NCI-H1048 (cell line): ENCODE measurements at regions not wholly inside any gene's neighbourhood (a gene's known extent, or its start where the extent isn't known, plus 50 kb on each side); places are given as distances from the start of the nearest gene placed in this dataset.
"Not testable (repeated sequence)": the region's sequence is repeated elsewhere in the genome, so short reads cannot be mapped to it uniquely, and the experiment has no call there.

Experiments used
- DNase-seq: peaks from one replicate; lab custom pipeline; 2025; lab: John Stamatoyannopoulos, UW

DNA sequence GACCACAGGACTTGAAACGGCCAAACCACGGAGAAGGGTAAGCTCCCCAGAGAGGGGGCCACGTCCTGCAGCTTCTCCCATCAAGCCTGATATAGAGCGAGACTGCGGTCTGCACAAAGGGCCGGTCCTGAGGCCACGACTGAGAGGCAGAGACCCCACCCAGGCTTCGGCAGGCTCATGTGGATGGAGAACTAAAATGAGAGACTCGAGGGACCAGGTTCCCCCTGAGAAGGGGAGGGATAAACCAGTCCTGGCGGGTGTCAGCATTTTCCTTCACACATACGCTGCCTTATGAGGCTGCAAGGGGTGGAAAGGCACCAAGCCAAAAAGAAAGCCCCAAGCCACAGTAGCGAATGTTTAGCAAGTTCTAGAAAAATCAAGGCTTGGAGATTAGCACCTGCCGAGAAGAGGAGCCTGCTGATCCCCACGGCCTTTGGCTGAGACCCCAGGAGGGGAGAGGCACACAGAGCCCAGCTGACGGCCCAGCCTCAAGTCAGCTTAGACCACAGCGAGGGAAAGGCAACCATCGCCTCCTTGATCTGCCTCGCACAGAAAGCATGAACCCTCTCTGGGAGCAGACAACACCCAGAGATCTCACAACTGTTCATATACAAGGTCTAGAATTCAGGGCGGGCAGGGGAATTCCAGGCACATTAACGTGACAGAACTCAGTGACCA, 92.6 kb upstream of the RNF32 start:
- DNase-seq: no peak

DNA sequence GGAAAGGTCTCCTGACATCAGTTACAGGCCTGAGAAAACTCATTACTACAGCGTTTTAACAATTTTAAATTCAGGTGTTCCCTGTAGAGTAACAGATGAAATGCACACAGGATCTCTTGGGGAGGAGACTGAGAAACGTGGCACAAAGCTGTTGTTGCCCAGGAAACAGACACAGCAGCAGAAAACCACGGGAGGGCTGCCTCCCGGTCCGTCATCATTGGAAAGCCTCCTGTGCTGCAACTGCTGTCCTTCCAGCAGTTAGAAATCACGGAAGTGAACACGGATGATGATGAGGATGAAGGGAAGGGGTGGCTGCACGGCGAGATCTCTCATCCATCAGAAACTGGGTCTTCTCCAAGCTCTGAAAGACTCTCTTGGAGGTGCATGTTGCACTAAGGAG, 94.6 kb upstream of the RNF32 start:
- DNase-seq: no peak

DNA sequence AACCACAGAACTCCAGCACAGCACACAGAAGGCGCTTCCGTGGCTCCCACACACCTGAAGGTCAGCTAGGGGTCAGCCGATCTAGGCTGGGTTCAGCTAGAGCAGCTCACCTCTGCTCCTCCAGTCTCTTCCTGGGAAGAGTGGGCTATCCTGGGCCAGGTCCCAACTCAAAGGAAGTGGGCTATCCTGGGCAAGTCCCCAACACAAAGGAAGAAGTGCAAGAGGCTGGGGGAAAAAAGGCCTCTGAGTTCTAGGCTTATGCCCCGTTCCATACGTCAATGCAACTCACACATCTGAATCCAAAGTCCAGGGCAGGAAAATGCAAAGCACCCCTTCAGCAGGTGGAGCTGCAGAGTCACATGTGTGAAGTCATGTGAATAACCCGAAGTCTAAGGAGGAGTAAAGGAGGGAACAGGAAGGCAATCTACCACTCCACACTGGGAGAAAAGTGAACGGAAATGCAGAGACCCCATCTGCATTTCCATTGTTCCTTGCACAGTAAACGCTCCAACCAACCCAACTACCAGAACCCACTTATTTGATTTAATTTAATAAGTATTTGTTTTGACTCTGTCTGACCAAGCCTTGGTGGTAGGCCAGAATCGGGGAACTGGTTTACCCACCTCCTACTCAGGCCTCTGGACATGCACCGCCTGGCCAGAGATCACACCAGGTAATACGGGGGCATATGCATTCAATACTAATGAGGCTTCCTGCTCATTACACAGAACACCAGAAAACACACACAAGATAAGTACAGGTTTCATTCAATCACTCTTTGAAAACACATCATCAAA, 95.5 kb upstream of the RNF32 start:
- no peak for DNase-seq

DNA sequence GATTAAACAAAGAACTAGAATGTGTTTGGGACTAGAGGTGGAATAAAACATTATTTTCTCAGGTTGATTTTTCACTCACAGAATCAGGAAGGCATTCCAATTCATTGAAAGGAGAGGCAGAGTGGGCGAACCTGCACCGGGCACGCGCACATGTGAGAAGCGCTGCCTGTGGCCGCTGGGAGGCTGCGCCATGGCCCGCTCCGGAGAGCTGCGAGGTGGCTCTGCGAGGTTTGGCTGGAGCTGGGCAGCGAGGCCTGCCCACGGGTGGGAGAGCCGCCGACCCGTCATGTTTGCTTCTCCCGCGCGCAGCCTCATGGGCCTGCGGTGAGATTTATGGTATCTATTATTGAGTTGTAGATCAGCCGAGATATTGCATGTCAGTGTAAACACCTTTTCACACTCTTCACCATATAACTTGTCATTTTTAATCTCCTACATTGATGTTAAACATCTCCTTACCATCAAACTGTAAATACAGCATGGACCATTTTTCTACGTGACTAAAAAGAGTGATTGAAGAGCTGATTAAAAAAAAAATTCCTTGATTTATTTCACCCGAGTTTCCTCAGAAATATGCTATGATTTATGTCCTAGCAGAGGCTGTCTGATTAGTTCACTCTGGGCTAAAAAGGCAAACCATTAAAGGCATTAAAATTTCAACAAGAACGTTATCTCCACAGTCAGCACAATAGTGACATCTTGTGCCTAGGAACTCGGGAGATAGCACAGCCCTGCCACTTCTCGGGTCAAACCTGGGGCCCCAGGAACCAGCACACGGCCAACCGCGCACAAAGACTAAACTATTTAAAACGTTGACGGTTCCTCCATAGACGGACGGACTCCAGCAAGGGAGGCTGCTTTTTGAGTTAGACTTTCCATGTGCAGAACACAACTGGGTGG, 96.6 kb upstream of the RNF32 start:
- DNase-seq: no peak

DNA sequence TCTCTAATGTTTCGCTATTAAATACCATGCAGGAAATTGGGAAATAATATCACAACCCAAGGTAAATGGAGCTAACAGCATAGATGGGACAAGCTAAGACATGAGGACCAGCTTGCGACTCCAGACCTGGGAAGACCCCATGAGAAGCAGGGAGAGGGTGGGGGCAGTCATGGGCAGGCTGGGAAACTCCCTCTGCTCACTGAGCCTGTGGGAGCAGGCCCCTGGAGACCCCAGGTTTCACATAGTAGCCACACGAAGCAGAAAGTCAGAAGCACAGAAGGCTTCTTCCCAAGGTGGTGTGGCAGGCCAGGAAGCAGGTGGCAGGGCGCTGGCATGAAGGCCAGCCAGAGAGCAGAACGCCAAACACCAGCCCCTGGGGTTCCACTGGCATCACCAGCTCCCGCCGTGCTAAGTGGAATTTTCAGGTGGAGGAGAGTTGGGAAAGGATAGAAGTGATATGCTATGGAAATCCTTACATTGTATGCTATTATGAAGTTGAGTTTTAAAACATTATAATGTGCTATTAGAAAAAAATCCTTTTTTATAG, 99.9 kb upstream of the RNF32 start:
- DNase-seq: no peak

DNA sequence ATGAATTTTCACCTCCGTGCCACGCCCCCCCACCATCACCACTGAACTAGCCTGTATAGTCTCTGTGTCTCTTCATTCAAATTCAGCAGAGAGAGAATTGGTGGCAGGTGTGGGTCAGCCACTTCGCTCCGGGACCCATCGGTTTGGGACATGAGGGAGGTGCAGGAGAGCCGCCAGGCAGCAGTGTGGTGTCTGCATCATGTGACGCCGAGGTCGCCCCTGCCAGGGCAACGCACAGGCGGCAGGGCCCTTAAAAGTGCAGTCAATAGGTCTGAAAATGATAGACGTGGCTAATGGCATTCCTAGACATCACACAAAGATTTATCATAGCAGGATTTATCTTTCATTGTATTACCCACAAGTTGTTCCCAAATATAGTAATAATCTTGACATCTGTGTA, 100.6 kb upstream of the RNF32 start:
- no peak for DNase-seq

DNA sequence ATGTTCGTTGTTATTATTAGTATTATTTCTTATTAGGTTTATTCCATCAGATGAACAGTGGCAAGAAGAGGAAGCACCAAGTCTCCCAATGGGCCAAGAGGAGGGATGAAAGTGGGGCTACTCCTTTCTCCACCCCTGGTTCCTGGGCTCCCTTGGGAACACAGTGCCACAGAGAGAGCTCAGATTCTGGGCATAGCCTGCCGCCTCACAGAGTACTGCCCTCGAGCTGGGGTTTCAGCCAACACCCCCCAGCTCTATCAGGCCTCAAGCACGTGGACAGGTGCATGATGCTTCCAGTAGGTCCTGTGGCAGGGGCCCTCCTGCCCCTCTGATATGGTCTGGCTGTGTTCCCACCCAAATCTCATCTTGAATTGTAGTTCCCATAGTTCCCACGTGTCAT, 103.6 kb upstream of the RNF32 start:
- no peak for DNase-seq

DNA sequence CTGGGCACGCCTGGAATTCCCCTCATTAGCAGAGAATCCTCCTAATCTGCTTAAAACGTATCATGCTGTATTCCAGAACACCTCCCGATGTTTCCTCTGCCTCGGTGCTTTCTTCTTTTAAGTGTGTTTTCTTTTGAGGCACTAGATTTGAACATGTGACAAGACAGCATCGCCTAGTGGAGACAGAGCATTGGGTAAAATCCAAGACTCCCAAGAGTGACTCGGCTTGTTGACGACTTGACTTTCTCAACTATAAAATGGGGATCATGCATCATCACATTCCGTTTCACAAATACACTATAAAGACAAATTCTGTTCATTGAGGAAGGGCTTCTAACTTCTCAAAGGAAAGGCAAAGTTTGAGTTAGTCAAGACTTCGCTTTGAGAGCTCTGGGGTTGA, 105.6 kb upstream of the RNF32 start:
- no peak for DNase-seq

DNA sequence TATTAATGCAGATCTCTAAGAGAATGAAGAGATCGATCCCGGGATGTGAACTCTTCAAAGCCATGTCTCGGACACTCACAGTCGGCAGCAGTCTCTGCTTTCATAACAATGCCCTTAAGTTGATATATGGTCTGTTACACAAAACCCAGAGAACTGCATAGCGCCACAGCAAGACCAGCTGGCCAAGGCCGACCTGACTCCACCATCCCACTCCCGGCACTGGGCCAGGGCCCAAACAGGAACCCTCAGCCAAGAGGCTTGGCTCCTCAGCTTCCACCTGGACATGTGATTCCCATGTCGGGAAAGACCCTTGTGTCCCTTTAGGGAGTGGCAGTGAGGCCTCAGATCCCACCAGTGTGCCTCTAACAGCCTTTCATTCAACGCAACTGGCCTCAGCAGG, 106.6 kb upstream of the RNF32 start:
- DNase-seq: no peak

DNA sequence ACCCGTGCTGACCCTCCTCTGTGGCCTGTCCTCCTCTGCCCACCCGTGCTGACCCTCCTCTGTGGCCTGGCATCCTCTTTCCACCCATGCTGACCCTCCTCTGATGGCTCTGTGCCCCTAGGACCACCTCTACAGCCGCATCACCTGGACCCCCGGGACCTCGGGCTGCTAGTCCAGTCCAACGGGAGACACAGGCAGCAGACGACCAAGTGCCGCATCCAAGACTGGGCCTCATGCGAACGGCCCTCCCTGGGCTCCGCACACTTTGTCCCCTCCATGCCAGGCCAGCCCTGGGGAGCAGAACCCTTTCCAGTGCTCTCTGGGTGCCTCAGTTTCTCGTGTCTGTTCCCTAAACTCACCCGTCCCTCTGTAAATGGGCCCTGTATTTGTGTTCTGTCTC, 107.2 kb upstream of the RNF32 start:
- DNase-seq: no peak

DNA sequence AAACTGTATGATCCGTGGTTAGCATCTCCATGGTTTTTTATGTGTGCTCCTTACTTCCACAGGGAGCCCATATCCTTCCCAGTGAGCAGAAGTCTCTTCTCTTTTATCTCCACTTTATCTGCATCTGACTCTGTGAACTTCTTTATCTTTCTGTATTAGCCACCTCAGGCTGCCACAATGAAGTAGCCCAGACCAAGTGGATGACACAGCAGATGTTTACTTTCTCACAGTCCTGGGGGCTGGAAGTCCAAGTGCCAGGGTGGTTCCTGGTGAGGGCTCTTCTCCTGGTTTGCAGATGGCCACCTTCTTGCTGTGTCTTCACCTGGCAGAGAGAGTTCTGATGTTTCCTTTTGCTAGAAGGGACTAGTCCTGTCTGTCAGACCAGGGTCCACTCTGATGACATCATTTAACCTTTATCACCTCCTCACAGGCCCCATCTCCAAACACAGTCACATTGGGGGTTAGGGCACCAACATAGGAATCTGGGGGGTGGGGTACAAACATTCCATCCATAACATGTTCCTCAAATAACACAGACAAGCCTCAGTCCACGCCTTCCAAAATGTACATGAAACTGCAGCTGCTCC, 108.5 kb upstream of the RNF32 start:
- DNase-seq: no peak

DNA sequence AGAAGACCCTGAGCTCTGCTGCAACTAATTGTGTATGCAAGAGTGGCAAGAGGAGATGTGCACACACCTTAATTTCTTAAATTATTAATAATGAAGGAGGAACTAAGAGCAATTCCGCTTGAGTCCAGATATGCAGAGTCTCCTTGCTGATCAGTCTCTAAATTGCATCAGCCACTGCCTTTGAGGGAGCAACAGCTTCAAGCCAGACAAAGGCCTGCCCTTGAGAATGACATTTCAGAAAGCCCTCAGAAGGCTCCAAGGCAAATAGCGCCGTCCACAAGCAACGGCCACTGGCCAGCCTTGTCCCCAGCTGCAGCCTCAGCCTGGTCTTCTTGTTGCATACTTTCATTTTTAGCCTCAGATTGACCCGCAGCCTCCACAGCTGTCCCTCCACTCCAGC, 110.6 kb upstream of the RNF32 start:
- DNase-seq: no peak

DNA sequence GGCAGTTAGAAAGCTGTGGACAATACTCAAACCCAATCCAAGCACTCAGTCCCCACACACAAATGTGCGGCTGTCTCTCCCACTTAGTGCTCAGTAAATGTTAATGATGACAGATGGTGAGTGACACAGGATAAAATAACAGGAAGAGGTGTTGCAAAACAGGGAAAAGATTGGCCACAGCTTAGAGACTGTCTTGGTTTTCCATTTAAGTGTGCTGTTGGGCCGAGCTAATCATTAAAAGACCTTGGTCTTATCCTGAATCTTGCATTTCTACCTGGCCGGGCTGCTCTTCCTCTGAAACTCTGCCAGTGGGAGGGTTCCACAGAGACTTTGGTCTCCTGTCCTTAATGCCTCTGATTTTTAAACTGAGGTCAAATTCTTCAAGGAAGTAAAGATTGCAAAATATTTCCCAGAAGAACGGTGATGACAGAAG, 113.1 kb upstream of the RNF32 start:
- DNase-seq: no peak

DNA sequence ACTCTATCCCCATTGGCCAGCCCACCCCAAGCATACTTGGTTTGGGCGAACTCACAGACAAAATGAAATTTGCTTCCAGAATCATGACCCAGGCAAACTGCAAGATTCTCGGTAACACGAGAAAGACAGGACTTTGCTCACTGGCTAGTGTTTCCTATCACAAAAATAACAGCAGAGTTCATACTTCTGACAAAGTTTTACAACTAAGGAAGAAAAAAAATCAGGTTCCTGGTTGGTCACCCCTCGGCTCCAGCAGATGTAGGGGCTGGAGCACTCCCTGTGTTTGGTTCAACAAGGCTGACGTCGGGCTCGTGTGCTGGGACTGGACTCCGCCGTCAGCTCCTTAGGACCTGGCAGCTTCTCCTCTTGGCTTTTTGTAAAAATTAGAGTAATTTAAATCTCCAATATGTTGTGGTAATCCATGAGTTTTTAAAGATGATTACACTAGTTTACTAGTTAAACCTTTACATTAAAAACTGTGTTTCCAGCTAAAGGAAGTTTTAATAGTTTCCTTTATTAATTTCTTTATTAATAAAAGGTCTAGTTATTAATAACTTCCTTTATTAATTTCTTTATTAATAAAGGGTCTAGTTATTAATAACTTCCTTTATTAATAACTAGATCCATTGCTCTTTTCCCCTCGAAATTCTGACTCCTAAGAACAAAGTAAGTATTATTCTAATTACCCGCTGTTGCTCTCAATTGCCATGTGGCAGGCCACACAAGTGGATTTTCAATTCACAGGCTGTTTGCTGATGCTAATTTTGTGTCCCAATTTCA, 115.6 kb upstream of the RNF32 start:
- DNase-seq: no peak

DNA sequence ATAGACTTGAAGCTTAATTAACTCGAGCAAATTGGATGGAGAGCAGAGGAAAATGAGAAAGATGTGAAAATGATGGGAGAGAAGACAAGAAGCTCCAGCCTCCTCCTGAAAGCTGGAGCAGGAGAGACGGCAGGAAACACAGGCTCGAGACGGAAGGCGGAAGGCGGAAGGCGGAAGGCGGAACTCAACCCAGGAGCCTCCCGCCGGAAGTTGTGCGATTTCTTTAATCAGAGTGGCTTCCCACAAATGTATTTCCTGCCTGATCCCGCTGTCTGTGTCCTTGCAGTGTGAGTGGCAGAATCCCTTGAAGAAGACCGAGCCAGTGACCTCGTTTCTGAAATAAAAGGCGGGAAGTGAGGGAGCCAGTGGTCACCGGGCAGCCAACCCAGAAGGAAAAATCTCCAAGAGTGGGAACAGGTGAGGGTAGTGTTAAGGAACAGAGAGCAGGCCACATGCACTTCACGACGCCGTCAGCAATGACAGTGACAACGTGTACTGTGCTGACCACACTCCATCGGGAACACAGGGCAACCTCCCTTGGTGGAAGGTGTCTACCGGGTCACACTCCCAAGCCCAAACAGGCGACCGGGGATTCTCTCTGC, 117.0 kb upstream of the RNF32 start:
- no peak for DNase-seq

DNA sequence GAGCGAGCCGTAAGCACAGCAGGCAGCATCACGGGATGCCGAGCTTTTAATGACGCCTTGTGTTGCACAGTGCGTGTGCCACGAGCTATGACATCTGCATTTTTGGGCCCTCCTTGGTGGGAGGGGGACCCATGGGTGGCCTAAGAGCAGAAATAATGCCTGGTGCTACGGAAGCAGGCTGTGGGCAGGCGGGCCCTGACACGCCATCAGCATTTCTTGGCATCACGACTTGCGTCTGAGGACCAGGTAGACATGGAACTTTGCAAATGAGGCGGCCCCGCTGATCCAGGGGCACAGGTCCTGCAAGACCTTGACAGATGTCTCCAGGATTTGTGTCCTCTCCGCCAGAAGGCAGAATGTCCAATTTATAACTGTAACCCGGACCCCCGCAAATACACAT, 117.8 kb upstream of the RNF32 start:
- no peak for DNase-seq

DNA sequence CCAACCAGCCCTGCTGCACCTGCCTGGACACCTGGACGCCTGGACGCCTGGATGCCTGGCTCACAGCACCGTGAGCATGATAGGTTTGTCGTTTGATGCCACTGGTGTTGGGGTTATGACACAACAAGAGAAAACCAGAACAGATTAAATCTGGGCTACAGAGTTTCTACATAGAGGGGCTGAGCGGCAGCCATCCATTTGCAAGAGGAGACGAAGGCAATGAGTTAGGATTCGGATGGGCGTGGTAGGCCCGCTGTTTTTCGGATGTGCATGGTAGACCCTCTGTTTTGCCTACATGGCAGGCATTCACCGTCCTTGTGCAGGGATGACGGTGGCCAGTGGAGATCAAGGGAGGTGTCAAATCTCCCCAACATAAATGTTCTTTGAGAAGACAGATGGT, 121.5 kb upstream of the RNF32 start:
- no peak for DNase-seq

DNA sequence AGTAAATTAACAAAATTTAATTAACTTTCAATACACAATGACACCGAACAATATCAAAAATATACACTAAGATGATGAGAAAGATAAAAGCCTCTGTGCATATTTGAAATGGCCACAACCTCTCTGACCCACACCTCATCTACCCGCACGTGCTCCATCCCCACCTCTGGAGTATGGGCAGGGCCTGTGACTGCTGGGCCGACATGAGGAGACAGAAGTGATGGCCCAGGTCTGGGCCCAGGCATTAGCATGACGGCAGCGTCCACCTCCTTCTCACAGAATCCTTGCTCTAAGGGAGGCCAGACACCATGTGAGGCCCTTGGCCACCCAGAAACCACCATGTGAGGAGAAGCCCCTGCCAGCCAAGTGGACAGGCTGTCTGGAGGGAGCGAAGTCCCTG, 122.1 kb upstream of the RNF32 start:
- no peak for DNase-seq

DNA sequence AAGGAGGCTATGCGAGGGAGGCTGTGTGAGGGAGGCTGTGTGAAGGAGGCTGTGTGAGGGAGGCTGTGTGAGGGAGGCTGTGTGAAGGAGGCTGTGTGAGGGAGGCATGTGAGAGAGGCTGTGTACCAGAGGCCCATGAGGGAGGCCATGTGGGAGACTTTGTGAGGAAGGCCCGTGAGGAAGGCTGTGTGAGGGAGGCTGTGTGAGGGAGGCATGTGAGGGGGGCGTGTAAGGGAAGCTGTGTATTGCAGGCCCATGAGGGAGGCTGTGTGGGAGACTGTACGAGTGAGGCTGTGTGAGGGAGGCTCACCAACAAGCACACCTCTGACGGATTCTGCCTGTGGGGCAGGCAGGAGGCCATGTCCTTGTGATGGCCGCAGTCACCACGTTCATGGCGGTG, 122.7 kb upstream of the RNF32 start:
- not testable (repeated sequence) for DNase-seq

DNA sequence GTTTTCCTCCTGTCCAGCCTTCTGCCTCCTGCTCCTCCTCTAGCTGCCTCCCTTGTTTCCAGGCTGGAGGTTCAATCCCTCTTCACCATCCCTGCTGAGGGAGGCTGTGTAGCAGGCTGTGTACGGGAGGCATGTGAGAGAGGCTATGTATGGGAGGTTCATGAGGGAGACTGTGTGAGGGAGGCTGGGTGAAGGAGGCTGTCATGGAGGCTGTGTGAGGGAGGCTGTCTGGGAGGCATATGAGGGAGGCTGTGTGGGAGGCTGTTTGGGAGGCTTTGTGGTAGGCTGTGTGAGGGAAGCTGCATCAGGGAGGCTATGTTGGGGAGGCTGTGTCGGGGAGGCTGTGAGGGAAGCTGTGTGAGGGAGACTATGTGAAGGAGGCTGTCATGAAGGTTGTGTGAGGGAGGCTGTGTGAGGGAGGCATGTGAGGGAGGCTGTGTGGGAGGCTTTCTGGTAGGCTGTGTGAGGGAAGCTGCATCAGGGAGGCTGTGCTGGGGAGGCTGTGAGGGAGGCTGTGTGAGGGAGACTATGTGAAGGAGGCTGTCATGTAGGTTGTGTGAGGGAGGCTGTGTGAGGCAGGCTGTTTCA, 123.7 kb upstream of the RNF32 start:
- no peak for DNase-seq
